GM18519 (cell line): ENCODE measurements at regions not wholly inside any gene's neighbourhood (a gene's known extent, or its start where the extent isn't known, plus 50 kb on each side); places are given as distances from the start of the nearest gene placed in this dataset.
"Not testable (repeated sequence)": the region's sequence is repeated elsewhere in the genome, so short reads cannot be mapped to it uniquely, and the experiment has no call there.

Experiments used
- ATAC-seq: cut with Tn5 transposase; IDR thresholded peaks from one replicate; pipeline ENCODE4 v1.9.1; 2021; ENCODE audit warnings: mild to moderate bottlenecking, moderate library complexity; ENCODE audit not compliant: unreplicated experiment, low FRiP score

DNA sequence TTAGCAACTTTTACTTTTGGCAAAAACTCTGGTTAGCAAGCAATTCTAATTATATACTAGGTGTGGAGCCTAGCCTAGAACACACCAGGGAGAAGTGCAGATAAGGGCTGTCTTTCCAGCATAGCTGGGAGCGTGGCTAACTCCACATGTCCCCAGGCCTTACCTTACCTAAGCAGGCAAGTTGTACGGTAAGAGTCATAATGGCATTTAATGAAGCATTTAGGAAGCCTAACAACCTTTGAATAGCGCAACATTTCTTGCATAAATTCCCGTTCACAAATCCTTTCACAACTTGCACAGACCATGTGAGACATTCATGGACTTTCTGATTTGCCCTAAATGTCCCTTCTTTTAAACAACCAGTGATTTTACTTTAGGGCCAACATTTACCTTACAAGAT lies 917.4 kb upstream of the ACO1 start:
- ATAC-seq: no peak

DNA sequence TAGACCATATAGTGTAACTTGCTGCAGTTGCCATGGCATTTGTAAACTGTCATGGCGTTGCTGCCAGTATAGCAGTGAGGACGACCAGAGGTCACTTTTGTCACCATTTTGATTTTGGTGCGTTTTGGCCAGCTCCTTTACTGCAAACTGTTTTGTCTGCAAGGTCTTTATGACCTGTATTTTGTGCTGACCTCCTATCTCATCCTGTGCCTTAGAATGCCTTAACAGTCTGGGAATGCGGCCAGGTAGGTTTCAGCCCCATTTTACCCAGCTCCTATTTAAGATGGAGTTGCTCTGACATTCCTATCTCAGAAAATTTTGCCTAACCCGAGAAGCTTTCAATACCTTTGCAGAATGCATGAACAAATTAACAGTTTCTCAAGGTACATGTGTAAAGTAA lies 914.4 kb upstream of the ACO1 start:
- ATAC-seq: no peak

DNA sequence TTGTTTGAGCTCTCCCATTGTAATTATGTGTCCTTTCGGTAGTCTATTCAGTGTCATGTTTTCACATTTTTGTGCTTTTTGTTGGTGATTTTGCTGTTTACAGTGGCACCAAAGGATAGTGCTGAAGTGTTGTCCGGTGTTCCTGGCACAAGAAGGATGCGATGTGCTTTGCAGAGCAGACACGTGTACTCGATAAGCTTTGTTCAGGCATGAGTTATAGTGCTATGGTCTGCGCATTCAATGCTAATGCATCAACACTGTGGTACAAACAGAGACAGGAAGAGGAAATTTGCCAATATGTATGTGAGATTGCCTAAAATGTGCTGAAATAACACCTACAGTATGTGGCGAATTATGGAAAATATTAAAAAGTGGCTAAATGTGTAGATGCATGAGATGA lies 913.4 kb upstream of the ACO1 start:
- ATAC-seq: no peak

DNA sequence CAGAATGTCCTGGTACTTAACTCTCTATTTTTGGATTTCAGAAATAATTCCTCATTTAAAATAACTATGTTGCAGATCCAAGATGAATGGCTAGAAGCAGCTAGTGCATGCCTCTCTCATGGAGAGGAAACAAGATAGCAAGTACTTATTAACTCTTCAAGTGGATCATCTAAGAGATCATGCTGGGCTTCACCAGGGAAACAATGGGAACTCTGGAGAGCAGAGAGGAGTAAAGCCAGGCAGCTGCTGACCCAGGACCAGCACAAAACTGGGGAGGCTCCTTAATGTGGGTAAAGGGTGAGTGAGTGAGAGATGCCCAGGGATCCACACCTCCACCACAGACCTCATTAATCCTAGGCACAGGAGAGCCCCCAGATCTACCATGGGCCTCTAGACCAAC lies 897.8 kb upstream of the ACO1 start:
- ATAC-seq: no peak

DNA sequence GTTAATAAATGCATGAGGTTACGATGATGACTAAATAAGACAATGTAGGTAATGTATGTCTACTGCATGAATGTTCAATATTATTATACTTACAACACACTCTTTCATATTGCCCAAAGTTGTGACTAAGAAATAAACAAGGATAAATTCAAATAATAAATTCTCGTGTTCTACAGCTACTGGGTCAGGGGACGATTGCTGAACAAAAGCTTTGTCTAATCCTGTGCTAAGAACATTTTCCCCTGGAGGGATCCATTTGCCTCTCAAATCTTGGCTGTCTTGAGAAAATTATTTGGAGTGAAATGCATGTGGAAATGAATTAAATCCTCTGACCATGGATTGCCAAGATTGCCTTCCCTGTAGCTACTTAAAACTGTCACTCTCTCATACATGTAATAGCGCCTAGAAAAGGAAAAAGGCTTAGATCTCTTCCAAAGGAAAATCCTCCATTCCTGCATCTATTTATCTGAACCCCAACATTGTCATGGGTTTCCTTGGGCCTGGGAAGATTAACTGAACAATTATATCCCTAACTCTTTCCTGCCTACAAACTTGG lies 893.8 kb upstream of the ACO1 start:
- no peak for ATAC-seq

DNA sequence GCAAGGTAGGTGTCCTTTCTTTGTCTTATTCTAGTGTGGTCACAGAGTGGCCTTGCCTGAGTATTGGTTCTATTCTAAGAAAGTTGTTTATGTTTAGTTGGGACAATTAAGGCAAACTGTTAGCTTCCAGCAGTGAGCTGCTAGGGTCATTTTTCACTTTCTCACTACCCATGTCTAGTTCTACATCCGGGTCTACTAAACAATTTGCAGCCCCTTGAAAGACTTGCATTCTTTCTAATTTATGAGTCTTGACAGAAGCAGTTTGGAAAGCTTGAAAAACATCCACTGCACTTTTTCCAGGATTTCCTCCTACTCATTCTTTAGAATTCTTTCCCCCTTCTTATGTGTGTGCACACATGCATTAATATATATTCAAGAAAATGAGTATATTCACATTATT lies 892.2 kb upstream of the ACO1 start:
- ATAC-seq: no peak

DNA sequence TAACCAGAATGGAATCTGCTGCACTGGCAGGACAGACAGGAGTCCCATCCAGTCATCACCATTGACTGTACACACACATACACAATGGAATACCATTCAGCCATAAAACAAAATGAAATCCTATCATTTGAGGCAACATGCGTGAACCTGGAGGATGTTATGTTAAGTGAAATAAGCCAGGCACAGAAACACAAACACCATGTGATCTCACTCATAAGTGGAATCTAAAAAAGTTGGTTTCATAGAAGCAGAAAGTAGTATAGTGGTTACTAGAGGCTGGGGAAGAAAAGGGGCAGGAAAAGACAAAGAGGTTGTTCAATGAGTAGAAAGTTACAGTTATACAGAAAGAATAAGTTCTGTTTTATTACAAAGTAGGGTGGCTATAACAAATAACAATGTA lies 884.0 kb upstream of the ACO1 start:
- no peak for ATAC-seq

DNA sequence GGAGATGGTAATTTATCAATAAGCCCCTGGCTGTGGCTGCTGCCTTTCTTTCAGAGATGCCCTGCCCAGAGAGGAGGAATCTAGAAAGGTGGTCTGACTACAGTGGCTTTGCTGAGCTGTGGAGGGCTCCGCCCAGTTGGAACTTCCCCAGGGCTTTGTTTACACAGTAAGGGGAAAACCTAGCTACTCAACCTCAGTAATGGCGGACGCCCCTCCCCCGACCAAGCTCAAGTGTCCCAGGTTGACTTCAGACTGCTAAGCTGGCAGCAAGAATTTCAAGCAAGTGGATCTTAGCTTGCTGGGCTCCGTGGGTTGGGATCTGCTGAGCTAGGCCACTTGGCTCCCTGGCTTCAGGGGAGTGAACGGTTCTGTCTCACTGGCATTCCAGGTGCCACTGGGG lies 865.4 kb upstream of the ACO1 start:
- ATAC-seq: peak; percentile 66

DNA sequence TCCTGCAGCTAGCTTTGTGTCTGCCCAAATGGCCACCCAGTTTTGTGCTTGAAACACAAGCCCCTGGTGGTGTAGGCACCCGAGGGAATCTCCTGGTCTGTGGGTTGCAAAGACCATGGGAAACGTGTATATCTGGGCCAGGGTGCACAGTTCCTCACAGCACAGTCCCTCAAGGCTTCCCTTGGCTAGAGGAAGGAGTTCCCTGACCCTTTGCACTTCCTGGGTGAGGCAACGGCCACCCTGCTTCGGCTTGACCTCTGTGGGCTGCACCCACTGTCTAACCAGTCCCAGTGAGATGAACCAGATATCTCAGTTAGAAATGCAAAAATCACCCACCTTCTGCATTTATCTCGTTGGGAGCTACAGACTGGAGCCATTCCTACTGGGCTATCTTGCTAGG lies 865.0 kb upstream of the ACO1 start:
- no peak for ATAC-seq

DNA sequence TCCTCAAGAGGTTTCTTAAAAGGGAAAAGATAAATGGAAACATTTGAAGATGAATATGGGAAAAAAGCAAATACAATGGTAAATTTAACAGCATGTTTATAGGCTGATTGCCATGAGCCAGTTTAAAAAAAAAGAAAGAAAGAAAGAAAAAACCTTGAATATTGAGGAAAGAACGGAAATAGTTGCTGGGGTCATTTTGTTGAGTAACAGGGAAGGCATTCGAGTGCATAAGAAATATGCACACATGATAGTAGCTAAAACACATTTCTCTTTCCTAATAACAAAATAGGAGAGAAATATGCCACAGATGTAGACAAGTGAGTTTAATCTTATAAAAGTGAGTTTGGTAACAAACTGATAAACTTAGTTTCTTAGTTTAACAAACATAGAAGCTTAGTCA lies 864.6 kb upstream of the ACO1 start:
- ATAC-seq: no peak

DNA sequence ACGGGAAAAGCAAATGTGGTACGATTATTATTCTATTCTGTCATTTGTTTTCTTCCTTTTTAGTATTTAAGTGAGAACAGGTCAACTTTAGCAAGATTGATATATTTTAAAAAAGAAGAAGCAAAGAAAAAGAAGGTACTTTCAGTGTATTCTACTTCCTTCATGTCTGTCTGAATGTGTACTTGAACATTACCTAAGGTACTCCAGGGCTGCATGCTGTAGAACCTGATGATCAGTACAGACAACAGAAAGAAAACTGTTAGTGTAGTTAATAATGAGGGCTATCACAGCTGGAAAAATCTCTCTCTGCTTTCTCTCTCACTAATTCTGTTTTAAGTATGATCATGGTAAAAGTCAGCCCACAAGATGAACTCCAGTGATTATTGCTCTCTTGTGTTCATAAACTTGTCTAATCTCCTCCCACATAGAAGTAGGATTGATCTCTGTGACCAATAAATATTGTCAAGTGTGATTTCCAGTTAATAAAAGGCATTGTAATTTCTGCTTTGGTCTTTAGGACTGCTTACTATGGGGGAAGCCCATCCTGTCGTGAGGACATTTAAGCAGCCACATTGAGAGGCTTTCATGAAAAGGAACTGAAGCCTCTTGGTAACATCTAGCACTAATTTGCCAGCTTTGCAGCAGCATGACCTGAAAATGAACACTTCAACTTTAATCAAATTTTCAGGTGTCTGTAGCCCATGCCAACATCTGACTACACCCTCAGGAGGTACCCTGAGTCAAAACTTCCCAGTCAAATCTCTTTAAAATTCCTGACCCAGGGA lies 864.0 kb upstream of the ACO1 start:
- ATAC-seq: peak; percentile 75

DNA sequence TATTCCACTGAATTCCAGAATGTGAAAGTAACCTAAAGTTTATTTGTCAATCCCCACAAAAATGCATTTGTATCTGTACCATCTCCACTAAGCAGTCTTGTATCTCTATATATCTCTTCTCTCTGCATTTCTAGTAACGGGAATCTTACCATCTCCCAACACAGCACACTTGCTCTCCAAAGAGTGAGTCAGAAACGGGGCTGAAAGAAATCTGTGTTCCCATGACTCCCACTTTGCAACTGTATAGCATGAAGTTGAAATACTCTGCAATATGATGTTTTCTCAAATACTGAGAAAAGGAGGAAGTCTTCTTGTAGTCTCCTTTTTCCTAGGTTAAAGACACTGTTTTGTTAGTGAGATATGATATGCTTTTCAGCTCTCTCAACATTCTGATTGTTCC lies 848.8 kb upstream of the ACO1 start:
- ATAC-seq: no peak

DNA sequence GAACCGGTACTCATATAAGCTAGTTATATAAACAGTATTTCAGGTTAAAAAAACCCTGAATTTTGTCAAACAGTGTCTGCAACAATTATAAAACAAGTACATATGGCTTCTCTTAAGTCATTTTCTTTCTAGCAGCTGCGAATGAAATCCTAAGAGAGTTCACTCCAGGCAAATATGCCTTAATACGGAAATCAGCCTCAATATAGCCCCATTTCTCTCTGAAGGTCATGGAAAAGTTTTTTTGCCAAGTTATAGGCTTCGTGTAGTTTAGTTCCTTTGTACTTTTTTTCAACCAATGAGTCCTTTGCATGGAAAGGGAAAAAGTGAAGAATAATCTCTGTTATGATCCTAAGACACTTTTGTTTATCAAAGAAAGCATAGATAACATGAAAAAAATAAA lies 848.0 kb upstream of the ACO1 start:
- ATAC-seq: no peak

DNA sequence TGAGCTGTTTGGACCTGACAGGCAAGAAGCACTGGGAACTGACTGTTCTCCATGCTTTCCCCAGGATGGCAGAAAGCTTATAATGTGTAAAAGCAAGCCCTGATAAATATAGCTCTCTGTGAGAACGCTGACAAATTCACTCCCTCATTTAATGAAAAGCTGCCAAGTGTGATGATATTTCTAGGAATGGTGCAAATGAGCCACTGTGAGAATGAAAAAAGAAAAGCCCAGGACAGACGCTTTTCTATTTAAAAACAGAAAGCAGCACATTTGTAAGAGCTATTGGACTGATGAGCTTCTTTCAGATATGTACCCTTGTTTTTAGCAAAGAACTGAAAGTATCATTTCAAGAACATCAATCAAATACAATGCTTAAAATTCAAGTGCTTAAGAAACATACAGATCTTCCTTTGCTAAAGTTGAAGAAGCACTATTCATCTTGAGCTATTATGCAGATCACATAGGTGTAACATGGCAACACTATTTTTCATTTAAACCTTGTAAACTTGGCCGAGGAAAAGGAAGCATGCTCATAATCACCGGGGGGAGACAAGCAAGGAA lies 842.6 kb upstream of the ACO1 start:
- no peak for ATAC-seq

DNA sequence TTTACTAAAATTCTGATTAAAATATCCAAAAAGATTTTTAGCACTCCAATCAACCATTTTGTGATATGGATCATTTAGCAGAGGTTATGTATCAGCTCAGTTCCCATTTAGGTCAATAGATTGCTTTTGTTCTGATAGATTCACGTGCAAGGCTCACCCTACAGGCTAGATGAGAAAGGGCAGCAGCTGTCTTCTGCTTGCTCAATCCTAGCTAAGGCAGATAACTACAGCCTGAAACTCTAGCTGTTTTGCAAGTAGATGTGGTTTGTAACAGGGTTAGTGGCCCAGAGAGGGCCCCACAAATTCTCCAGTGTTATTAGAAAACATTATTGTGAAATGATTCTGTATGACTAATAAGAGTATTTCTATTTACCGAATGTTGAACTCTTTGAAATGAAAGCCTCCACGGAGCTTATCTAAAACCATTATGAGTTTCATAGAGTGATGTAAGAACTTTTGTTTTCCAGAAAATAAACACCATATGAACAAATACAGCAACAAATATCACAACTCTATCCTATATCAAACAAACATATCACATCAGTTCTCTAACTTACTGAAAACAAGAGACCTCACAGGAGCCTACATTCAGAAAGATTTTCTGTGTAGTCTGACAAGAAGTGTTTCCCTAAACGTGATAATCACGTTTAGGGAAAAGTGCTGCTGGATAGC lies 841.9 kb upstream of the ACO1 start:
- peak; percentile 100 for ATAC-seq

DNA sequence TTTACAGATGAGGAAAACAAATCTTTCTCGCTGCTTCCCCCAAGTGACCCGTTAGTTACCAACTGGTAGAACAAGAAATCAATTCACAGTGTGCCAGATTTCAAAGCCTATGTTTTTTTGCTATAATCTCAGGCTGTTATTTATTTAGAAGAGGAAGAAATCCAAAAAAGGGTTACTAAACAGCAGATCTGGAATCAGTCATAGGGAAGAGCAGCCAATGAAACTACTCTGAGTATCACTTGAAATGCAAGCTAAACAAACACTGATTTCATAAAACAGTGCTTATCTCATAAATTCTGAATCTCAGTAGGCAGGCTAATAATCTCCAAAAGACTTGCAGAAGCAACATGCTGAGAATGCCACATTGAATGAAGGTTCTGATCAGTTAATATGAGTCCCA lies 829.5 kb upstream of the ACO1 start:
- ATAC-seq: no peak

DNA sequence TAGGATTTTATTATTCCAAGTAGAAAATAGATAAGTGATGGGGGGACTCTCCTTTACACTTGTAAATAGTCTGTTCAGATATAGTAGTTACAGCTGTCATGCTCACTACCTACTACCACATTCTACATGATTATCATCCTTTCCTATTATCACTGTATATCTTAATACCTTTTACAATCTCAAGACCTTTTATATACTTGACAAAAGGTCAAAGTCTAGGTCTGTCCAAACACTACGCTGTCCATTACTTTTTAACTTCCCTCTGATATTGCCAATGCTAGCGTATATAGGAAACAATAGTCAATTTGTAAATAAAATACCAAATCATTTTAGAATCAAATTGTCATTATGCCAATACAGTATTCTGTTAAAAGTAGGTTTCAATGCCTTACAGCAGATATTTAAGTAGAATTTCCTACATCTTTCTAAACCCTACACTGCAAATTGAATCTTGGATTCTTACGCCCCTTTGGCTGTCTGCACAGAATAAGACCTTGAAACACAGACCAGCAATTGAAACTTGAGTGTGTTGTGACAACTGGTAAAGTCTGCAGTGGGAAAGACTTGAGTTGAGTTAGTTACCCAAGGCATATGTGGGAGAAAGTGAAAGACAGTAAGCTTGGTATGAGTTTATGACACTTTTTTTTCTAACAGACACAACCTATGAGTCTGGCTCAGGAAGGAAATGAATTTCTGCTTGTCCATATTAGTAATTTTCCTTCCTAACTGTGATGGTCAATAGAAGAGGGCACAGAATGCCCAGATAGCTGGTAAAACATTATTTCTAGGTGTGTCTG lies 827.6 kb upstream of the ACO1 start:
- ATAC-seq: peak; percentile 80

DNA sequence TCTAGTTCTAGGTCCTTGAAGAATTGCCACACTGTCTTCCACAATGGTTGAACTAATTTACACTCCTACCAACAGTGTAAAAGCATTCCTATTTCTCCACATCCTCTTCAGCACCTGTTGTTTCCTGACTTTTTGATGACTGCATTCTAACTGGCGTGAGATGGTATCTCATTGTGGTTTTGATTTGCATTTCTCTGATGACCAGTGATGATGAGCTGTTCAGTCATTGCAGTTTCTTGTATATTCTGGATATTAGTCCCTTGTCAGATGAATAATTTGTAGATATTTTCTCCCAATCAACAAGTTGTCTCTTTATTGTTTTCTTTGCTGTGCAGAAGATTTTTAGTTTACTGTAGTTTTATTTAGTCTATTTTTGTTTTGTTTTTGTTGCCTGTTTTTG lies 812.3 kb upstream of the ACO1 start:
- not testable (repeated sequence) for ATAC-seq

DNA sequence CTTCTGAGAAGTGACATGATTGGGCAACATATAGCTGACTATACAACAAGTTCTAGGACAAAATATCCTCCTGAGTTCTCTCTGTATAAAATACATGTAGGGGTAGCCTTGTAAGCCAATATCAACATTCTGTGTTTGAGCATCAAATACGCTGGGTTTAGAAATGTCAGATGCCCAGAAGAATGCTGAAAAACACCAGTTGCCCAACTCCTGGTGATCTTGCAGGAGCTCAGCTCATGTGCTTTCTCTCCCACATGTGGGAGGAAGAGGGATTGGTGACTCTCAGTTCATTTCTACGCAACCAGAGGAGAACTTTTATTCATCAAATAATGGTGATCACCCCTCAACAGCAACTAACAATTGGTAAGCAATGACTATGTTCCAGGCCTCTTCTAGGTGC lies 810.9 kb upstream of the ACO1 start:
- ATAC-seq: no peak

DNA sequence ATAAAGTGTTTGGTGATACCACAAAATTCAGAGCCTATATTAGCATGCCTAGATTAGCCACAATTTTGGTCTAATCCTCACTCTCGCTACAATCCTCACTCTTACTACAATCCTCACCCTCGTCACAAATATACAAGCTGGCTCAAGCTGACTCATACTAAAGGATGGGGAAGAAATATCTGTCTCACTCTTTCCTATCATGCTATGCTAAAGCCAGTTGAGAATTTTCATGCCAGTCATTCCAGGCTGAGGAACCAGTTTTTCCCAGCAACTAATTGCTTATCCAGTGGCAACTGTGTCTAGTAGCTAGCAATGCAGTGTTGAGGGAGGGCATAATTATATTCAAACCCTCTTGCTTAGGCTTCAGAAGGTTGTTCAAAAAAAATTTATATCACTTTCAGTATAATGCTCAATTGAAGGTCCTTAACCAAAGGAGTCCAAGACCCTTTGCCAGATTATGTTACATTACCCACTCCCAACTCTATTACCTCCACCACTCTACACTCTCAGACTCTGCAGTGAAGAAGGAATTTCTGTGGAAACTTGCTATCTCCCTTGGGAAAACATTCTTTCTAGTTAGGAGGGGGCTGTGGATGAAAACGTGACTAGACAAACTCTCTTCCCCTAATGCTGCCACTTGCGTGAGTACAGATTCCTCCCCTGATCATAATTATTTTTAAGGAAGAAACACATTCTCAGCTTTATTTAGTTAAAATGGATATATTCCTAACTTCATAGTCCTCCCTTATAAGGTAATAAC lies 810.3 kb upstream of the ACO1 start:
- no peak for ATAC-seq
